NCI-H748 treated with DMSO at 0.1 percent for 48 hours (cell line): ENCODE measurements at regions not wholly inside any gene's neighbourhood (a gene's known extent, or its start where the extent isn't known, plus 50 kb on each side); places are given as distances from the start of the nearest gene placed in this dataset.

ENCODE experiments used
- DNase-seq: peaks from one replicate; lab custom pipeline; 2025; lab: John Stamatoyannopoulos, UW

DNA sequence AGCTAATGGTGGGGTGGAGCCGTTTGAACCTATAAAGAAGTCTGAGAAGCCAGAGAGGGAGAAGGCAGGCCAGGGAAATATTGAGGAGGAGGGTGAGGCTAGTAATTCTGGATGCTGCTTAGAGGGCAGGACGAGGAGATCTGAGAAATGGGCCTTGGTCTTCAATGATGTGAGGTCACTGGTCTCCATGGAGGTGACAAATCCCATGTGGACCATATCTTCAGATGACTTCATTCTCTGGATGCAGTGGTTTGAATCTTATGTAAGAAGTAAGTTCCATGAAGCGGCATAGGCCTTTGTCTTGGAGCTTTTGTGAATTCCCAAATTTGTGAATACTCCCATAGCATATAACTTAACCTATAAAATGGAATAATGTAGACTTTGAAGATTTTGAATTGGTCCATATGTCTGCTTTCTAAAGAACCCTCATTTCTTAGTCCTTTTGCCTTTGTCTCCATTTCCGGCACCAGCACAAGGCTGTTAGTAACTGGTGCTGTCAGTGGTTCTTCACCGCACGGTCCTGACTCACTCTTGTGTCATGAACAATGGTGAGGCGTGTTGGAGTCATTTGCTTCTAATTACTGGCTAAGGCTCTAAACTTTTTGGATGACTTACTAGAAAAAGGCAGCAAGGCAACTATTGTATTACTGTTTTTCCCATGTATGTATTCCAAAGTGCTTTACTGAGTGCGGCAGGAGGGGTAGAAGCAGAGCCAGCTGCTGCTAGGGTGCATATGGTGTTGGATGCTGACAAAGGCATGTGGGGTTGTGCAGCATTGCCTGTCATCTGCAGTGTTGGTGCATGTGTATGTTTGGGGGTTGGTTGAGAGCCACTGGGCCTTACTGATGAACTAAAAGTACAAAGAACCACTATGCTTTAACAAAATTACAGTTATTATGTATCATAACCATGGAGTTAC, 279.3 kb upstream of the C2CD4B start:
- DNase-seq = no peak

- DNase-seq = no peak
These were observed 280.2 kb upstream of the C2CD4B start for GRCh38 chr15:62445244-62445643.

DNA sequence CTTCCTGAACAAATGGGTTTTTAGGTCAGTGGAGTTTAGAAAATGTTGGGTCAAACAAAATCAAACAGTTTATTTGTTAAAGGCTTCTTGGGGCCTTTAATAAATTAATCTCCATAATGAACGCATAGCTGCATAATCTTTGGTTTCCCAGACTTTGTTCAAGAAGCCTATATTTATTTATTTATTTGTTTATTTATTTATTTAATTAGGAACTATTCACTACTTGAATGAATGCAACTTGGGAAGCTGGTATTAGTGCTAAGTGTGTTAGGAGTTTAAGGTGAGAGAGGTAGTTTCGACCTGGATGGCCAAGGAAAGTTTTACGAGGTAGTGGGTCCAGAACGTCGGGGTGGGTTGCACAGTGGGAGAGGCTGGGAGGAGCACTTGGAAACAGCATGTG, 281.9 kb upstream of the C2CD4B start:
- DNase-seq = no peak

GRCh38 chr15:62447742-62448141, 282.7 kb upstream of the C2CD4B start:
- no peak for DNase-seq

- DNase-seq = no peak
These were observed 284.6 kb upstream of the C2CD4B start for GRCh38 chr15:62449638-62450037.

- DNase-seq = no peak
These were observed 285.0 kb upstream of the C2CD4B start for GRCh38 chr15:62450061-62450460.

- no peak for DNase-seq
These were observed 286.9 kb upstream of the C2CD4B start for GRCh38 chr15:62452026-62452425.

- no peak for DNase-seq
These were observed 287.6 kb upstream of the C2CD4B start for GRCh38 chr15:62452667-62453066.

- no peak for DNase-seq
These were observed 288.3 kb upstream of the C2CD4B start for GRCh38 chr15:62453375-62453774.

DNA sequence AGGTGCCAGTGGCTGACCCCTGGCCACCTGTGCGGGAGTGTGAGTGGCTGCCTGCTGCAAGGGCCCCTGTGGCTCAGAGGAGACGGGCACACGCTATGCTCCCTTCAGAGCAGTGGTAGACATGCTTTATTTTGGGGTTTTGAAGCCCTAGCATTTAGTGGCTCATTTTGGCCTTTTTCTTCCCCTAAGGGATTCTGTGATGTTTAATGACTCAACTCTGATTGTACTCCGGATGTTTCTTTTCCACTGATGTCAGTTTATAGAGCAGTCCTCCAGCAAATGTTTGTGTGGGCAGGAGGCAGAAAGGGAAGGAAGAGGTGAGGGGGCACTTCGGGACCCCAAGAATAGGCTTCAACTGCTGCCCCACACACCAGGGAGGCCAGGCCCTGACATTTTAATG, 288.9 kb upstream of the C2CD4B start:
- DNase-seq = no peak

- no peak for DNase-seq
These were observed 289.6 kb upstream of the C2CD4B start for GRCh38 chr15:62454567-62455172.

DNA sequence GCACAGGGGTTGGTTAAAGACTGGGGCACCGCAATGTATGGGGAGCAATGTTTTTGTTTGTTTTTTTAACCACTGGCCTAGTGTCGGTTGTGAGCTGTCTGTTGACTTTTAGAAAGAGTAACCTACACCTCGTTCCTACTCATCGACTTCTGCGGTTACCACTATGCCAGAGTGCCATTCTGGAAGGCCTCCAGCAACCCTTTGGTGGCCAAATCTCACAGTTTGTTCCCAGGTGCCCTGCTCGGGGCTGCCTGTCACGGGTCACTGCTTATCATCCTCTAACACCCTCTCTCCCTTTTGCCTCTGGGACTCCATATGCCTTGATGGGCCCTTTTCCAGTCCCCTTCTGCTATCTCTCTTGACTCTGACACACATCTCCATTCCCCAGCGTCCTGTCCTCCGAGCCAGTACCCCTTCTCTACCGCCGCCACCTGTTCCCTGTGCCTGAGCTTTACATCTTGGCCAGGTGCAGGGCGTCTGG, 290.4 kb upstream of the C2CD4B start:
- no peak for DNase-seq

GRCh38 chr15:62456011-62456920, 291.2 kb upstream of the C2CD4B start:
- DNase-seq = no peak

GRCh38 chr15:62457100-62457499, 292.0 kb upstream of the C2CD4B start:
- no peak for DNase-seq

DNA sequence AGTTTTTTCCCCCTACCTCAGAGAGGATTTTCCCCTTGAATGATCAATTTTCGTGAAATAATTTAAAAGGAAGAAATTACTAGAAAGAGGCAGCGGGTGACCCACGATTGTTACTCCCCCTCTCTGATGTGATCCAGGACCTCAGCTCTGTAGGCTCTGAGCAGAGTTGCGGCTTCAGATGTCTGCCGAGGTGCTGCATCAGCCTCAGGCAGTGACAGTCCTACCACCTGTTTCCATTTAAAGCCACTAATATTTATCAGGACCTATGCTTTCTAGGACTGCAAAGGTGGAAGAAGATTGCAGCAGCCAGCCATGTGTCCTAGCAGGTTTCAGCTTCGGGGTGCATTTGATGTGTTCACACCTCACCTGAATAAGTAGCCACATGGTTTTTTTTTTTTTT, 294.8 kb upstream of the C2CD4B start:
- no peak for DNase-seq

GRCh38 chr15:62462268-62462667, 297.2 kb upstream of the C2CD4B start:
- DNase-seq = no peak

- DNase-seq = no peak
These were observed 297.6 kb upstream of the C2CD4B start for GRCh38 chr15:62462721-62463120.

GRCh38 chr15:62464705-62465104, 299.6 kb upstream of the C2CD4B start:
- DNase-seq = no peak

DNA sequence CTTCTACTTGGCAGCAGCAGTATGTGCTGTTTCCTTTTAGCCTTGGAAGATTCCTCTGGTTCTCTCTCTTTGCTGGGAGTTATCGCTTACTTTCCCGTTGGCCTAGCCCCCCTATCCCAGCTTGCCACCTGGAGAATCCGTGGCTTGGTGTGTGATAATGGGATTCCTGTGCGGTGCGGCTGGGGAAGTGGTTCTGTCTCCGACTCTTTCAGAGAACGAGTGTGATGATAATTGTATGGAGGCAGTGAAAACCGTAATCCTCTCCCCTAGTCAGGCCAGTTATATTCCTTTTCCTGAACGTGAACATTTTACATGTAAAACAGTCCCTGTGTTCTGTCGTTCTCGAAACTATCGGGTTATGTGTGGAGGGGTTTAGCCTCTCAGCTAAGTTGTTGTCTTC, 300.1 kb upstream of the C2CD4B start:
- DNase-seq = no peak

- DNase-seq = no peak
These were observed 304.4 kb upstream of the C2CD4B start for GRCh38 chr15:62469478-62469873.

DNA sequence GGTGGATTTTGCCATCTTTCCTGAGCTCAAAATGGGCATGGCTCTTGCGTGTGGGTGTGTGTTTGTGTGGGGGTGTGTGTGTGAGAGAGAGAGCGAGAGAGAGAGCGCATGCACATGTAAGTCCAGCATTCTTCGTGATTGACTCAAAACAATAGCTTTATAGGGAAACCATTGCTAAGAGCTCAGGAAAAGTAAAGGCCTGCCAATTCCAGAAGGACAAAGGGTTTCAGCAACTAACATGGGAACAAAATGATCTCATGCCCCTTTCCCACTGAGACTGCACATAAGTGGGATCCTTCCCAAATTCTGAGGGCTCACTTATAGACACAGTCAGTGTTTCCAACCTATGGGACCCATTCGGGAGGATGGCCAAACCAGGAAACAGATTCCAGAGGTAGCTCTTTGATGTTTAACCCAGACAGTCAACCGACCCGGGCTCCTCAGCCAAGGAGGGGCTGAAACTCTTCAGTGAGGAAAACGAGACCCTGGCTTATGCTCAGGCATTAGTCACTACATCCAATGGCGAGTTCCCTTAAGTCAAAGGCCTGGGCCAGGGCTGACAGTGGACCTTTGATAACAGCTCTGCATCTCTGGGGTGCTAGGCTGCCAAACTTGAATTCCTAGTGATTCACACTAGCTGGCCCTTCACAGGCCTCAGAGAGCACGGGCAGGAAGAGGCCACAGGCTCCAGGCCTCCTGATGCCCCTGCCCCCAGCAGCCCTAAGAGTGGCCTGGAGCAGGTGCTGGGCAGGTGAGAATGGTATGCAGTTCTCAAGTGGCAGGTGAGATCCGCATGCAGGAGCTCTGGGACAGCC, 305.0 kb upstream of the C2CD4B start:
- DNase-seq = no peak
